AG04449 (cell line): ENCODE measurements at regions not wholly inside any gene's neighbourhood (a gene's known extent, or its start where the extent isn't known, plus 50 kb on each side); places are given as distances from the start of the nearest gene placed in this dataset.
"Not testable (repeated sequence)": the region's sequence is repeated elsewhere in the genome, so short reads cannot be mapped to it uniquely, and the experiment has no call there.

Experiments used
- CTCF ChIA-PET: fragments of 350-600 bp; formaldehyde crosslinking; extraction: SDS; loops from one replicate; lab custom pipeline; 2021; ENCODE audit warnings: antibody characterized with exemption; lab: Yijun Ruan, JAX
- POLR2A ChIA-PET: fragments of 400-600, 350-600 bp; formaldehyde crosslinking; extraction: SDS; loops from one replicate; lab custom pipeline; 2020; ENCODE audit warnings: antibody characterized with exemption, inconsistent platforms; lab: Yijun Ruan, JAX
- DNase-seq: peaks from one replicate; pipeline ENCODE4 v3.0.0-alpha.2; 2010; ENCODE audit warnings: low read depth, low spot score
- H3K4me3 ChIP-seq: 2 replicates; pipeline ENCODE4 v1.5.1; 2011; ENCODE audit warnings: low read depth, mild to moderate bottlenecking, control low read depth, low read length
- TF ChIP-seq, protein P1 (sequence below): IDR thresholded peaks from one replicate; pipeline ENCODE4 v1.5.1; 2011; ENCODE audit warnings: mild to moderate bottlenecking, moderate library complexity, low read length, control low read depth, inconsistent platforms; ENCODE audit not compliant: insufficient read depth; ENCODE audit errors: missing control alignments

DNA sequence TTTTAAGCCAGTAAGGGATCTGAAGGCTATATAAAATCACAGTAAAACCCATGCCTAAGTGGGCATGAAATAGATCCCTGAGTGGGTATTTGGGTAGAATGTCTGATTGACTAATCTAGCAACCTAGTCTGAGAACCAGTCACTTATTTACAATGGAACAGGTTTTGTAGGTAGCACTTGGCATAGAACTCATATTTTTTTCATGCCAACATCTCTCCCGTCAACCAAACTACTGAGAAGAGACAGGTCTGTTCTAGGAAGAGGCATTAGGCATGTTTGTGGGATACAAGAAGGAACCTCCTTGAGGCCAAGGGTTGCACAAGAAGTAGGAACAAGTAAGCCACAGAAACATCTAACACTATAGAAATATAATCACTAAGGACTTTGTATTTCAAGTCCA is 840.4 kb upstream of the TENM4 start:
- TF ChIP-seq, protein P1, sequence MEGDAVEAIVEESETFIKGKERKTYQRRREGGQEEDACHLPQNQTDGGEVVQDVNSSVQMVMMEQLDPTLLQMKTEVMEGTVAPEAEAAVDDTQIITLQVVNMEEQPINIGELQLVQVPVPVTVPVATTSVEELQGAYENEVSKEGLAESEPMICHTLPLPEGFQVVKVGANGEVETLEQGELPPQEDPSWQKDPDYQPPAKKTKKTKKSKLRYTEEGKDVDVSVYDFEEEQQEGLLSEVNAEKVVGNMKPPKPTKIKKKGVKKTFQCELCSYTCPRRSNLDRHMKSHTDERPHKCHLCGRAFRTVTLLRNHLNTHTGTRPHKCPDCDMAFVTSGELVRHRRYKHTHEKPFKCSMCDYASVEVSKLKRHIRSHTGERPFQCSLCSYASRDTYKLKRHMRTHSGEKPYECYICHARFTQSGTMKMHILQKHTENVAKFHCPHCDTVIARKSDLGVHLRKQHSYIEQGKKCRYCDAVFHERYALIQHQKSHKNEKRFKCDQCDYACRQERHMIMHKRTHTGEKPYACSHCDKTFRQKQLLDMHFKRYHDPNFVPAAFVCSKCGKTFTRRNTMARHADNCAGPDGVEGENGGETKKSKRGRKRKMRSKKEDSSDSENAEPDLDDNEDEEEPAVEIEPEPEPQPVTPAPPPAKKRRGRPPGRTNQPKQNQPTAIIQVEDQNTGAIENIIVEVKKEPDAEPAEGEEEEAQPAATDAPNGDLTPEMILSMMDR, result no peak
- no peak for DNase-seq
- no peak overlapping the region for H3K4me3 ChIP-seq
- ChIA-PET CTCF (no interaction called here), POLR2A (no interaction called here)

DNA sequence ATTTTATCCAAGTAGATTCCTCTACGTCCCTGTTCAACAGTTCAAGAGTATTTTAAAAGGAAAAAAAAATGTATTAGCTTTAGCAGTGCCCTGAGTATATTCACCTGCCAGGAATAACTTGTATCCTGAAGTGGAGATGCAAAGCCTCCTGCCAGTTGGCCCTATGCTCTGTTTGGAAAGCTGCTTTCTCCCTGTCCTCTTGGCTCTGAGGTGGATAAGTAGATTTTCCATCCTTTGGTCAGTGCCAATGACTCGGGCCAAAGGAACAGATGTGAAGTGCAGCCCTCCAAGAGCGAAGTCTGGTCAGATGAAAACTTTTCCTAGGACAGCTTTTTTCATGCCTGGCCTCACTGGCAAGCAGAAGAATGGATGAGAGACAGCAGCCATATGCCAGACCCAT is 839.9 kb upstream of the TENM4 start:
- no peak for DNase-seq
- POLR2A ChIA-PET, result no interaction called here
- CTCF ChIA-PET, result no interaction called here
- TF ChIP-seq, protein P1, result no peak
- H3K4me3 ChIP-seq, result no peak overlapping the region

DNA sequence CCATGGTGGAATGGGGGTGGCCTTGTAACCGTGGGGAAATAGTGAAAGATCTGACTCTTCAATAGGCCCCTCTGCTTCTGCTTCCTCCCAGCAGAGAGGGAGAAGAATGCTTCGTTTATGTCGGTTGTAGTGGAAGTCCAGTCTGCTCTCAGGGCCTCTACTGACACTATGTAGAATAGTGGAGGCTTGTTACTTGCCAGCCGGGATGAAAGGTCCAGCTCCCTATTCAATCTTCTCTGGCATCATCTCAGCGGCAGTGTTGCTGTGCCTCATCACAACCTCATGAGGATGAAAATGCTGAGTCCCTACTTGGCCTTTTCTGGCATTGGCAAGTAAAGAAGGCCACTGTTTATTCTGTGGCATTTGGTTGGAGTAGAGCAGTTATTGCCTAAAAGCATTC is 820.9 kb upstream of the TENM4 start:
- ChIA-PET CTCF (no interaction called here), POLR2A (no interaction called here)
- H3K4me3 ChIP-seq, result no peak overlapping the region
- DNase-seq, result no peak
- TF ChIP-seq, protein P1, result no peak

DNA sequence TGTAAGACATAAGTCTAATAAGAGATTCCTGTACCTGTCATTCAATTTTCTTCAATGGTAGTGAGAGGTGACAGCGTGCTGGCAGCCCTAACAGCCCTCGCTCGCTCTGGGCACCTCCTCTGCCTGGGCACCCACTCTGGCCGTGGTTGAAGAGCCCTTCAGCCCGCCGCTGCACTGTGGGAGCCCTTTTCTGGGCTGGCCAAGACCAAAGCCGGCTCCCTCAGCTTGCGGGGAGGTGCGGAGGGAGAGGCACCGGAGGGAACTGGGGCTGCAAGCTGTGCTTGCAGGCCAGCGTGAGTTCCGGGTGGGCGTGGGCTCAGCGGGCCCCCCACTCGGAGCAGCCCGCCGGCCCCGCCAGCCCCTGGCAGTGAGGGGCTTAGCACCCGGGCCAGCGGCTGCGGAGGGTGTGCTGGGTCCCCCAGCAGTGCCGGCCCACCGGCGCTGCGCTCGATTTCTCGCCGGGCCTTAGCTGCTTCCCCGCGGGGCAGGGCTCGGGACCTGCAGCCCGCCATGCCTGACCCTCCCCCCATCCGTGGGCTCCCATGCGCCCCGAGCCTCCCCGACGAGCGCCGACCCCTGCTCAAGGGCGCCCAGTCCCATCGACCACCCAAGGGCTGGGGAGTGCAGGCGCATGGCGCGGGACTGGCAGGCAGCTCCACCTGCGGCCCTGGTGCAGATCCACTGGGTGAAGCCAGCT is 816.6 kb upstream of the TENM4 start:
- POLR2A ChIA-PET, H3K4me3 ChIP-seq, CTCF ChIA-PET, DNase-seq: not testable (repeated sequence)

DNA sequence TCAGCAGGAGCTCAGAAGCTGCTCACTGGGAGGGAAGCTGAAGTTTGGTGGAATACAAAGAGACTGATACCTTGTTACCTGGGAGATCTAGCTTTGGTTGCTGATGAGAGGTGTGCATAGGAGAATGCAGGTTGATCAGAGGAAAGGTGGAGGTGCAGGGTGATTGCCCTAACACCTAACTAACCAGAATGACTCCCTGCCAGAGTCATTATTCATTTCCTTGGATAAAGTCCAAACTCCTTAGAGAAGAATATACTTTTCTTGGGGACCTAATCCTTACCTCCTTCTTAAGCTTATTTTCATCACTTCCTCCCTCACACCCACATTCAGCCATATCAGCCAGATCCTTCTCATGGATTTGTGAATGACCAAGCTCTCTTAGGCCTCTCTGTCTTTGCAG is 814.2 kb upstream of the TENM4 start:
- no peak for DNase-seq
- TF ChIP-seq, protein P1, result no peak
- POLR2A ChIA-PET, result no interaction called here
- CTCF ChIA-PET, result no interaction called here
- H3K4me3 ChIP-seq, result no peak overlapping the region

DNA sequence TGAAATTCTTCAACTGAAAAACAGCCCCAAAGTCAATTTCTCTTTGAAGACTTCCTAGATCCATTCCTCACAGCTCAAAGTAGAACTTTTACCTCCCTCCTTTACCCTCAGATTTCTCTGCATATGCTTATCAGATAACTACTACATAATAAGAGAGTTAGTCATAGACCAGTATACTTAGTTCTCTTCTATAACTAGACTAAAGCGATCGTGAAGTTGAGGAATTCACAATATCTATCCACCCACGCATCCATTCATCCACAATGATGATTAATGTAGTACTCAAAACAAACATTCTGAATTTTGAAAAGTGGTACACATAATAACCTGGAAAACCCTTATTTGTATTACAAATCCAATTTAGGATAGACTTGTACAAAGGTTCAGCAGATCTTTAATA is 800.9 kb upstream of the TENM4 start:
- POLR2A ChIA-PET, result no interaction called here
- CTCF ChIA-PET, result no interaction called here
- H3K4me3 ChIP-seq, result no peak overlapping the region
- TF ChIP-seq, protein P1, result no peak
- no peak for DNase-seq

DNA sequence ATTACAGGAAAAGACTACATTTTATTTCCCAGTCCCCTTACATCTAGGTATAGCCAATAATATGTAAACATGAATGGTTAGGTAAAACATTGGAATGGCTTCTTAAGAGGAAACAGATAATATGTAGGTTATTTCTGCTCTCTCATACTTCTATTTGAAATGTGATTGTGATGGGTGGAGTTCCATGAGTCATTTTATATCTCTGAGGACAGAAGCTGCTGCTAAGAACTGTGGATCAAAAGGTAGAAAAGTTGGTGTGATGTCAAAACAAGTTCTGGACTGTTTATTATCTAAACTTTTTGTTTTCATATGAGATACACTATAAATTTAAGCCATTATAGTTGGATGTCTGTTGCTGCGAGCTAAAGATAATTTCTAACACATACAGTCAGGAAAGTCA is 799.4 kb upstream of the TENM4 start:
- TF ChIP-seq, protein P1, result no peak
- POLR2A ChIA-PET, result no interaction called here
- no peak for DNase-seq
- CTCF ChIA-PET, result no interaction called here
- no peak overlapping the region for H3K4me3 ChIP-seq
